Natural killer cell (primary cell): ENCODE measurements at regions not wholly inside any gene's neighbourhood (a gene's known extent, or its start where the extent isn't known, plus 50 kb on each side); places are given as distances from the start of the nearest gene placed in this dataset.

Experiments used
- ATAC-seq, 3 donors: fragments of 150-1000 bp in 2 of 3; fragments of 200-7000 bp in 1 of 3; cut with Tn5 transposase; 1 replicate in 1 of 3; 2 replicates in 2 of 3; pipeline ENCODE4 v1.10.0; 2021; ENCODE audit warnings: mild to moderate bottlenecking in 2 of 3, moderate library complexity in 2 of 3
- DNase-seq, 2 donors: peaks; one replicate each; pipeline versions ENCODE4 v3.0.0 to v3.0.0-alpha.2; 2013 to 2021; ENCODE audit warnings: mixed read lengths in 1 of 2
- H3K27ac ChIP-seq: one replicate; pipeline ENCODE4 v1.5.1; 2013; ENCODE audit warnings: mild to moderate bottlenecking, low read length
- H3K27me3 ChIP-seq: one replicate; pipeline ENCODE4 v1.6.1; 2013; ENCODE audit warnings: low read length; ENCODE audit not compliant: control insufficient read depth, insufficient read depth
- H3K36me3 ChIP-seq: one replicate; pipeline ENCODE4 v1.6.1; 2013; ENCODE audit warnings: low read length; ENCODE audit not compliant: control insufficient read depth, insufficient read depth
- H3K4me1 ChIP-seq: one replicate; pipeline ENCODE4 v1.6.1; 2013; ENCODE audit warnings: low read length; ENCODE audit not compliant: control insufficient read depth, insufficient read depth
- H3K4me3 ChIP-seq: one replicate; pipeline ENCODE4 v1.5.1; 2013; ENCODE audit warnings: low read length
- H3K9me3 ChIP-seq: one replicate; pipeline ENCODE4 v1.6.1; 2013; ENCODE audit warnings: low read length; ENCODE audit not compliant: control insufficient read depth, insufficient read depth
- H3K27ac Mint-ChIP-seq, 2 donors: one replicate each; pipeline ENCODE4 v1.8.0; 2022; ENCODE audit warnings: mild to moderate bottlenecking in 2 of 2, mixed read lengths in 2 of 2, moderate library complexity in 1 of 2
- H3K27me3 Mint-ChIP-seq, 2 donors: one replicate each; pipeline ENCODE4 v1.8.0; 2022; ENCODE audit warnings: low read depth in 2 of 2, mixed read lengths in 2 of 2
- H3K36me3 Mint-ChIP-seq: one replicate; pipeline ENCODE4 v1.8.0; 2022; ENCODE audit warnings: mixed read lengths
- H3K4me1 Mint-ChIP-seq, 2 donors: one replicate each; pipeline ENCODE4 v1.8.0; 2022; ENCODE audit warnings: mixed read lengths in 2 of 2
- H3K4me3 Mint-ChIP-seq: one replicate; pipeline ENCODE4 v1.8.0; 2022; ENCODE audit warnings: mild to moderate bottlenecking, moderate library complexity, mixed read lengths
- H3K9me3 Mint-ChIP-seq, 2 donors: one replicate each; pipeline ENCODE4 v1.8.0; 2022; ENCODE audit warnings: mixed read lengths in 2 of 2
- WGBS: methylation state at CpG from one replicate; pipeline ENCODE4 v1.1.7; 2013; ENCODE audit warnings: missing lambda C conversion rate; ENCODE audit not compliant: insufficient coverage; 5-methylcytosine and 5-hydroxymethylcytosine counted together
- intact Hi-C: fragments of 100-400 bp; cut with micrococcal nuclease; formaldehyde crosslinking; loops from one replicate; pipeline ENCODE4 v1.14.2; 2022
- TF ChIP-seq, protein P1 (sequence below): fragments of 200-600 bp; IDR thresholded peaks from one replicate; pipeline ENCODE4 v1.8.0; 2022; ENCODE audit warnings: antibody characterized with exemption

DNA sequence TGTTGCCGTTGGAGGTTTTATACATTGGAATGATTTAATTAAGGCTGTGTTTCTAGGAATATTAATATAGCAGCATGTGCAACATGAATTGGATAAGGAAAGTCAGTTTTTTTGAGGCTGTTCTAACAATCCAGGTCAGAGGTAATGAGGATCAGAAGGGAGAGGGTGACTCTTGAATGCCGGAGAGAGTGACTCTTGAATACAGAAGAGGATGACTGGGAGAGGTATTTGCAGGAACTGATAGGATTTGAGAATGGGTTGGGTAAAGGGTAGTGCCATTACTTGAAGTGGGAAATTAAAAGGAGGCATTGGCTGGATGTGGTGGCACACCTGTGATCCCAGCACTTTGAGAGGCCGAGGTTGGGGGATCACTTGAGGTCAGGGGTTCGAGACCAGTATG is 55.6 kb upstream of the MACF1 start:
- H3K4me3 Mint-ChIP-seq, result no peak overlapping the region
- Histone ChIP-seq H3K9me3 (no peaks in the 10 kb centered on the region), H3K27ac (no peak overlapping the region), H3K36me3 (no peaks in the 10 kb centered on the region), H3K27me3 (no peaks in the 10 kb centered on the region), H3K4me3 (no peak overlapping the region), H3K4me1 (no peaks in the 10 kb centered on the region)
- H3K9me3 Mint-ChIP-seq, result no peaks in the 10 kb centered on the region
- ATAC-seq (no peak), DNase-seq (no peak)
- no peaks in the 10 kb centered on the region for H3K36me3 Mint-ChIP-seq
- peaks cover 12 to 24% of the 10 kb centered on the region in 2 donors for H3K27me3 Mint-ChIP-seq
- H3K4me1 Mint-ChIP-seq, result no peaks in the 10 kb centered on the region
- TF ChIP-seq, protein P1, sequence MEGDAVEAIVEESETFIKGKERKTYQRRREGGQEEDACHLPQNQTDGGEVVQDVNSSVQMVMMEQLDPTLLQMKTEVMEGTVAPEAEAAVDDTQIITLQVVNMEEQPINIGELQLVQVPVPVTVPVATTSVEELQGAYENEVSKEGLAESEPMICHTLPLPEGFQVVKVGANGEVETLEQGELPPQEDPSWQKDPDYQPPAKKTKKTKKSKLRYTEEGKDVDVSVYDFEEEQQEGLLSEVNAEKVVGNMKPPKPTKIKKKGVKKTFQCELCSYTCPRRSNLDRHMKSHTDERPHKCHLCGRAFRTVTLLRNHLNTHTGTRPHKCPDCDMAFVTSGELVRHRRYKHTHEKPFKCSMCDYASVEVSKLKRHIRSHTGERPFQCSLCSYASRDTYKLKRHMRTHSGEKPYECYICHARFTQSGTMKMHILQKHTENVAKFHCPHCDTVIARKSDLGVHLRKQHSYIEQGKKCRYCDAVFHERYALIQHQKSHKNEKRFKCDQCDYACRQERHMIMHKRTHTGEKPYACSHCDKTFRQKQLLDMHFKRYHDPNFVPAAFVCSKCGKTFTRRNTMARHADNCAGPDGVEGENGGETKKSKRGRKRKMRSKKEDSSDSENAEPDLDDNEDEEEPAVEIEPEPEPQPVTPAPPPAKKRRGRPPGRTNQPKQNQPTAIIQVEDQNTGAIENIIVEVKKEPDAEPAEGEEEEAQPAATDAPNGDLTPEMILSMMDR, result no peak
- no peak overlapping the region for H3K27ac Mint-ChIP-seq
- intact Hi-C loops, result no loop called here
- 93% methylated on average over 4 of the region's 4 CpGs for WGBS

DNA sequence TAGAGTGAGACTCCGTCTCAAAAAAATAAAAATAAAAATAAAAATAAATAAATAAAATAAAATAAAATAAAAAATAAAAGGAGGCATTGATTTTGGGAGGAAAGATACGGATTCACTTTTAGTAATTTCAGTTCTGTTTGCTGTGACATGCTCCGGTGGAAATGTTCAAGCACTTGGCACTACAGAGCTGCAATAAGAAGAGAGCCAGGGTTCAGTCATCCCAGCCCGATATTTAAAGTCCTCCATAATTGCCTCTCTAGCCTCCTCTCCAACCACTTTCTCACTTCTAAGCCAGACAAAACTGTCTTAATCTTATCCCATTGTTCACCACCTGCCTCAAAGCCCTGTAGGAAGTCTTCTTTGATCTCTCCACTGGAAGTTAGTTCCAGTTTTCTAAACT is 55.0 kb upstream of the MACF1 start:
- Histone ChIP-seq H3K27me3 (no peaks in the 10 kb centered on the region), H3K4me3 (no peak overlapping the region), H3K27ac (no peak overlapping the region), H3K36me3 (no peaks in the 10 kb centered on the region), H3K9me3 (no peaks in the 10 kb centered on the region), H3K4me1 (no peaks in the 10 kb centered on the region)
- Mint-ChIP-seq H3K4me3 (no peak overlapping the region), H3K27ac (no peak overlapping the region), H3K4me1 (no peaks in the 10 kb centered on the region), H3K36me3 (no peaks in the 10 kb centered on the region), H3K9me3 (no peaks in the 10 kb centered on the region), H3K27me3 (peaks cover 12 to 24% of the 10 kb centered on the region in 2 donors)
- 88% methylated on average over 3 of the region's 4 CpGs for WGBS
- intact Hi-C loops, result no loop called here
- ATAC-seq (no peak), DNase-seq (no peak)
- TF ChIP-seq, protein P1, result no peak

DNA sequence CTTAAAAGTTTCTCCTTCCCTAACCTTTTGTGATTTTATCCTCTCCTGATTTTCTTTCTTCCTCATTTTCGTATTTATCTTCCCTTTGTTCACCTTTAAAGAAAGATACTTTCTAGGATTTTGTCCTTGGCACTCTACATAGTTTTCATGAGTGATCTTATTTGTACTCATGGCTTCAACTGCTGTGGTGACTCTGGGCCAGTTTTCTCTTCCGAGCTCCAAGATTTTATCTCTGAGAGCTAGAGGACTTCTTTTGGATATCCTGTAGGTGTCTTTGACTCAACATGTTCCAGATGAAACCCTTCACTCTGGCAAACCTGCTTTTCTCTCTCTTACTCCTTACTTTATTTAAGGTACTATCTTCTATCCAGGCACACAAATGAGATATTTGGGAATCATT is 53.7 kb upstream of the MACF1 start:
- Histone ChIP-seq H3K4me3 (no peak overlapping the region), H3K36me3 (no peaks in the 10 kb centered on the region), H3K27me3 (no peaks in the 10 kb centered on the region), H3K27ac (no peak overlapping the region), H3K9me3 (no peaks in the 10 kb centered on the region), H3K4me1 (no peaks in the 10 kb centered on the region)
- DNase-seq (no peak), ATAC-seq (no peak)
- TF ChIP-seq, protein P1, result no peak
- Mint-ChIP-seq H3K4me3 (no peak overlapping the region), H3K4me1 (peaks cover 0 to 8% of the 10 kb centered on the region in 2 donors), H3K27ac (no peak overlapping the region), H3K9me3 (no peaks in the 10 kb centered on the region), H3K36me3 (no peaks in the 10 kb centered on the region), H3K27me3 (peaks cover 12 to 20% of the 10 kb centered on the region in 2 donors)
- intact Hi-C loops, result no loop called here
- WGBS, result 100% methylated on average over 2 of the region's 2 CpGs

DNA sequence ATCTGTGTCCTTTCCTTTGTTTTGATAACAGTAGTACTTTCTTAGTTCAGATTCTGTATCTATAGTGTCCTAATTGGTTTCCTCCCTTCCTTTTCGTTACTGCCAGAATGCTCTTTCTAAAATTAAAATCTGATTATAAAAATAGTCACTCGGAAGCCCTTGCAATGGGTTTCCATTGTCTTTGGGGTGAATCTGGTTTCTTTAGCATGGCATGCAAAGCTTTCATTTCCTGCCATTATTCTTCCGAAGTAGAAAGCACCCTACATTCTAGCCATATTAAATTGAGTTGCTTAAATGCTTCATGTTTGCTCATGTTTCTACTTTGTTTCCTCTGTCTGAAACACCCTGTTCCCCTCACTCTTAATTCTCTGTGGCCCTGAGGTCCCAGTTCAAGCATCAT is 53.2 kb upstream of the MACF1 start:
- no peaks in the 10 kb centered on the region for H3K4me1 ChIP-seq
- H3K9me3 ChIP-seq, result no peaks in the 10 kb centered on the region
- Mint-ChIP-seq H3K27ac (no peak overlapping the region), H3K36me3 (no peaks in the 10 kb centered on the region), H3K4me1 (peaks cover 0 to 8% of the 10 kb centered on the region in 2 donors), H3K9me3 (no peaks in the 10 kb centered on the region), H3K27me3 (peaks cover 12 to 20% of the 10 kb centered on the region in 2 donors), H3K4me3 (no peak overlapping the region)
- DNase-seq (no peak), ATAC-seq (no peak)
- H3K36me3 ChIP-seq, result no peaks in the 10 kb centered on the region
- H3K27ac ChIP-seq, result no peak overlapping the region
- H3K4me3 ChIP-seq, result no peak overlapping the region
- intact Hi-C loops, result no loop called here
- H3K27me3 ChIP-seq, result no peaks in the 10 kb centered on the region
- 91% methylated on average over 2 of the region's 3 CpGs for WGBS
- TF ChIP-seq, protein P1, result no peak
